HEK293 (cell line): ENCODE measurements at regions not wholly inside any gene's neighbourhood (a gene's known extent, or its start where the extent isn't known, plus 50 kb on each side); places are given as distances from the start of the nearest gene placed in this dataset.

Source experiments
- CTCF ChIA-PET: fragments of 350-600 bp; formaldehyde crosslinking; extraction: SDS; loops from one replicate; lab custom pipeline; 2021; ENCODE audit warnings: antibody characterized with exemption; lab: Yijun Ruan, JAX
- POLR2A ChIA-PET: fragments of 300-600 bp; formaldehyde crosslinking; extraction: SDS; loops from one replicate; lab custom pipeline; 2020; ENCODE audit warnings: antibody characterized with exemption, inconsistent platforms; lab: Yijun Ruan, JAX
- H3K27ac ChIP-seq: fragments of 200-500 bp; sonication (Bioruptor generic); 2 replicates; pipeline ENCODE4 v1.5.1; 2014; ENCODE audit warnings: low read depth, low read length, control low read depth, inconsistent platforms; ENCODE audit errors: extremely low read depth
- H3K36me3 ChIP-seq, 2 experiments: fragments of 200-500 bp in 1 of 2; sonication (Bioruptor generic) in 1 of 2; 1 replicate in 1 of 2; 2 replicates in 1 of 2; pipeline ENCODE4 v1.5.1; 2014 to 2017; ENCODE audit warnings: inconsistent platforms in 2 of 2, low read length in 2 of 2; ENCODE audit not compliant: control insufficient read depth in 2 of 2, insufficient read depth in 1 of 2
- H3K4me1 ChIP-seq: fragments of 200-500 bp; sonication (Bioruptor generic); 2 replicates; pipeline ENCODE4 v1.5.1; 2014; ENCODE audit warnings: mild to moderate bottlenecking, low read length, inconsistent platforms; ENCODE audit not compliant: control insufficient read depth, insufficient read depth
- H3K4me3 ChIP-seq: 2 replicates; pipeline ENCODE4 v1.5.1; 2011; ENCODE audit warnings: low read depth, mild to moderate bottlenecking, control low read depth, low read length, moderate library complexity
- H3K9me3 ChIP-seq: fragments of 200-500 bp; sonication (Bioruptor generic); 2 replicates; pipeline ENCODE4 v1.5.1; 2014; ENCODE audit warnings: low read depth, low read length, inconsistent platforms; ENCODE audit not compliant: control insufficient read depth, insufficient read depth
- GLIS2 ChIP-seq: fragments of 450-650 bp; formaldehyde crosslinking; IDR thresholded peaks from 2 replicates; pipeline ENCODE4 v1.5.1; 2016; ENCODE audit warnings: missing biosample characterization, missing genetic modification characterization
- HOXC10 ChIP-seq: sonication (generic); formaldehyde crosslinking; IDR thresholded peaks from 2 replicates; pipeline ENCODE4 v1.8.1; 2023; ENCODE audit warnings: mild to moderate bottlenecking, missing genetic modification reagents
- IKZF3 ChIP-seq: fragments of 450-650 bp; IDR thresholded peaks from 2 replicates; pipeline ENCODE4 v1.5.0; 2018; ENCODE audit warnings: missing biosample characterization, mild to moderate bottlenecking, missing genetic modification characterization, moderate library complexity
- KLF1 ChIP-seq: fragments of 450-650 bp; formaldehyde crosslinking; IDR thresholded peaks from 2 replicates; pipeline ENCODE4 v1.5.1; 2016; ENCODE audit warnings: missing biosample characterization, missing genetic modification characterization
- KLF16 ChIP-seq: fragments of 450-650 bp; formaldehyde crosslinking; IDR thresholded peaks from 2 replicates; pipeline ENCODE4 v1.5.1; 2017; ENCODE audit warnings: missing biosample characterization, missing genetic modification characterization
- SP2 ChIP-seq: fragments of 450-650 bp; formaldehyde crosslinking; IDR thresholded peaks from 2 replicates; pipeline ENCODE4 v1.5.1; 2016; ENCODE audit warnings: missing biosample characterization, missing genetic modification characterization
- YY2 ChIP-seq: fragments of 450-650 bp; formaldehyde crosslinking; IDR thresholded peaks from 2 replicates; pipeline ENCODE4 v1.5.1; 2016; ENCODE audit warnings: missing biosample characterization, missing genetic modification characterization
- ZEB2 ChIP-seq: fragments of 450-650 bp; formaldehyde crosslinking; IDR thresholded peaks from 2 replicates; pipeline ENCODE4 v1.5.1; 2016; ENCODE audit warnings: missing biosample characterization, missing genetic modification characterization
- ZFP41 ChIP-seq: fragments of 450-650 bp; formaldehyde crosslinking; IDR thresholded peaks from 2 replicates; pipeline ENCODE4 v1.5.1; 2016; ENCODE audit warnings: missing biosample characterization, missing genetic modification characterization, borderline replicate concordance
- ZNF16 ChIP-seq: fragments of 450-650 bp; formaldehyde crosslinking; IDR thresholded peaks from 2 replicates; pipeline ENCODE4 v1.5.1; 2016; ENCODE audit warnings: low read depth, missing biosample characterization, missing genetic modification characterization
- ZNF202 ChIP-seq: fragments of 450-650 bp; formaldehyde crosslinking; IDR thresholded peaks from 2 replicates; pipeline ENCODE4 v1.5.1; 2016; ENCODE audit warnings: missing biosample characterization, missing genetic modification characterization, borderline replicate concordance
- ZNF211 ChIP-seq: fragments of 450-650 bp; formaldehyde crosslinking; IDR thresholded peaks from 2 replicates; pipeline ENCODE4 v1.5.1; 2016; ENCODE audit warnings: low read depth, missing biosample characterization, missing genetic modification characterization
- ZNF324 ChIP-seq: fragments of 450-650 bp; formaldehyde crosslinking; IDR thresholded peaks from 2 replicates; pipeline ENCODE4 v1.5.1; 2016; ENCODE audit warnings: missing biosample characterization, missing genetic modification characterization
- ZNF473 ChIP-seq: fragments of 450-650 bp; formaldehyde crosslinking; IDR thresholded peaks from 2 replicates; pipeline ENCODE4 v1.5.1; 2017; ENCODE audit warnings: missing biosample characterization, missing genetic modification characterization
- ZNF561 ChIP-seq: fragments of 450-650 bp; IDR thresholded peaks from 2 replicates; pipeline ENCODE4 v1.5.1; 2018; ENCODE audit warnings: missing biosample characterization, missing genetic modification characterization, borderline replicate concordance
- ZNF621 ChIP-seq: fragments of 450-650 bp; formaldehyde crosslinking; IDR thresholded peaks from 2 replicates; pipeline ENCODE4 v1.5.1; 2017; ENCODE audit warnings: missing biosample characterization, missing genetic modification characterization
- ZNF623 ChIP-seq: fragments of 450-650 bp; formaldehyde crosslinking; IDR thresholded peaks from 2 replicates; pipeline ENCODE4 v1.5.1; 2016; ENCODE audit warnings: missing biosample characterization, missing genetic modification characterization
- ZNF701 ChIP-seq: fragments of 450-650 bp; formaldehyde crosslinking; IDR thresholded peaks from 2 replicates; pipeline ENCODE4 v1.5.1; 2016; ENCODE audit warnings: missing biosample characterization, missing genetic modification characterization
- ZNF76 ChIP-seq: fragments of 450-650 bp; formaldehyde crosslinking; IDR thresholded peaks from 2 replicates; pipeline ENCODE4; 2016; ENCODE audit warnings: low read depth, missing biosample characterization, missing genetic modification characterization, borderline replicate concordance
- ZNF843 ChIP-seq: fragments of 450-650 bp; formaldehyde crosslinking; IDR thresholded peaks from 2 replicates; pipeline ENCODE4 v1.5.1; 2016; ENCODE audit warnings: missing biosample characterization, missing genetic modification characterization
- TF ChIP-seq, protein P1 (sequence below): fragments of 450-650 bp; formaldehyde crosslinking; IDR thresholded peaks from 2 replicates; pipeline ENCODE4 v1.5.1; 2016; ENCODE audit warnings: missing biosample characterization, missing genetic modification characterization
- TF ChIP-seq, protein P2 (sequence below): fragments of 450-650 bp; formaldehyde crosslinking; IDR thresholded peaks from 2 replicates; pipeline ENCODE4 v1.5.1; 2016; ENCODE audit warnings: missing biosample characterization, missing genetic modification characterization, low read depth
- TF ChIP-seq, protein P3 (sequence below): fragments of 450-650 bp; formaldehyde crosslinking; IDR thresholded peaks from 2 replicates; pipeline ENCODE4 v1.5.1; 2016; ENCODE audit warnings: missing biosample characterization, missing genetic modification characterization, borderline replicate concordance
- TF ChIP-seq, protein P4 (sequence below): fragments of 450-650 bp; formaldehyde crosslinking; optimal IDR thresholded peaks from 2 replicates; pipeline ENCODE3; 2016; ENCODE audit warnings: missing biosample characterization, mild to moderate bottlenecking, missing genetic modification characterization

DNA sequence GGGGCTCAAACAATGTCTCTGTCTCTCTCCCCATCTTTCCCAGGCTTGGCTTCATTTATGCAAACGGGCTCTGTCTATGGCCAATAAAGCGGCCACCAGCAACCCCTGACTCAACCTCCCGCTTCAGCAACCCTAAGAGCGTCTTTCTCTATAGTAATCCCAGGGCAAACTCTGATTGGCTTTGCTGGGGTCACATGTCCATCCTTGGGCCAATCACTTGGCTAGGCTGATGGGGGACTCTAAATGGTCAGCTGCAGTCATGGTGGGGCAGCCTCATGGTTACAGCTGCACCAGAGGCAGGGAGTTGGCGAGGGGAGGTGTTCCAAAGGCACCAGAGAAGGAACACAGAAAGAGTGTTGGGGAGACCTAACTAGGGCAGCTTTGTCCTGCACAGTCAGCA lies 68.5 kb upstream of the BLCAP start (continued):
- TF ChIP-seq ZNF561 (tag by site-specific recombination) (no peak), ZNF211 (no peak), ZNF16 (tag by site-specific recombination) (no peak), SP2 (no peak), HOXC10 (no peak), KLF1 (no peak), ZNF701 (tag by site-specific recombination) (no peak)

DNA sequence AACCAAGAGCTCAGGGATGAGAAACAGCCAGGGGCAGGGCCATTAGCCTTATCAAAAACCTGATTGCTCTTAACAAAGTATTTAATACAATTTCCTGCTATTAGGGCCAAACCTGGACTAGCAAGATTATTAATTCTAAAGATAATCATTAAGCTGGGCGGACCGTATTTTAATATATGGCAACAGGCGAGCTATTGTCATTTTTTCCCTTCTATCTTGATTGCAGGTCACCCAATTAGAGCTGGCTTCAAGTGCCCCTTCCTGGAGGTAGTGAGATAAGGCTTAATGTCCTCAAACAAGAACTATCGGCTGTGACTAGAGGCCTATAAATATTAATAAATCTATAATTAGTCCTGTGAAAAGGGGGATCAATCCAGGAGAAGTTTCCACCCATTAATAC lies 66.0 kb upstream of the BLCAP start:
- Histone ChIP-seq H3K4me3 (no peak overlapping the region), H3K27ac (no peak overlapping the region), H3K36me3 (no peaks in the 10 kb centered on the region), H3K4me1 (no peaks in the 10 kb centered on the region), H3K9me3 (no peaks in the 10 kb centered on the region)
- POLR2A ChIA-PET = no interaction called here
- CTCF ChIA-PET = no interaction called here
- TF ChIP-seq, protein P1, sequence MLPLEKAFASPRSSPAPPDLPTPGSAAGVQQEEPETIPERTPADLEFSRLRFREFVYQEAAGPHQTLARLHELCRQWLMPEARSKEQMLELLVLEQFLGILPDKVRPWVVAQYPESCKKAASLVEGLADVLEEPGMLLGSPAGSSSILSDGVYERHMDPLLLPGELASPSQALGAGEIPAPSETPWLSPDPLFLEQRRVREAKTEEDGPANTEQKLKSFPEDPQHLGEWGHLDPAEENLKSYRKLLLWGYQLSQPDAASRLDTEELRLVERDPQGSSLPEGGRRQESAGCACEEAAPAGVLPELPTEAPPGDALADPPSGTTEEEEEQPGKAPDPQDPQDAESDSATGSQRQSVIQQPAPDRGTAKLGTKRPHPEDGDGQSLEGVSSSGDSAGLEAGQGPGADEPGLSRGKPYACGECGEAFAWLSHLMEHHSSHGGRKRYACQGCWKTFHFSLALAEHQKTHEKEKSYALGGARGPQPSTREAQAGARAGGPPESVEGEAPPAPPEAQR (tag by site-specific recombination) = no peak
- TF ChIP-seq ZFP41 (tag by site-specific recombination) = no peak
- no peak for TF ChIP-seq ZNF843 (tag by site-specific recombination)
- TF ChIP-seq ZNF473 (tag by site-specific recombination) = no peak
- no peak for TF ChIP-seq IKZF3 (tag by site-specific recombination)
- no peak for TF ChIP-seq ZNF76
- TF ChIP-seq, protein P2, sequence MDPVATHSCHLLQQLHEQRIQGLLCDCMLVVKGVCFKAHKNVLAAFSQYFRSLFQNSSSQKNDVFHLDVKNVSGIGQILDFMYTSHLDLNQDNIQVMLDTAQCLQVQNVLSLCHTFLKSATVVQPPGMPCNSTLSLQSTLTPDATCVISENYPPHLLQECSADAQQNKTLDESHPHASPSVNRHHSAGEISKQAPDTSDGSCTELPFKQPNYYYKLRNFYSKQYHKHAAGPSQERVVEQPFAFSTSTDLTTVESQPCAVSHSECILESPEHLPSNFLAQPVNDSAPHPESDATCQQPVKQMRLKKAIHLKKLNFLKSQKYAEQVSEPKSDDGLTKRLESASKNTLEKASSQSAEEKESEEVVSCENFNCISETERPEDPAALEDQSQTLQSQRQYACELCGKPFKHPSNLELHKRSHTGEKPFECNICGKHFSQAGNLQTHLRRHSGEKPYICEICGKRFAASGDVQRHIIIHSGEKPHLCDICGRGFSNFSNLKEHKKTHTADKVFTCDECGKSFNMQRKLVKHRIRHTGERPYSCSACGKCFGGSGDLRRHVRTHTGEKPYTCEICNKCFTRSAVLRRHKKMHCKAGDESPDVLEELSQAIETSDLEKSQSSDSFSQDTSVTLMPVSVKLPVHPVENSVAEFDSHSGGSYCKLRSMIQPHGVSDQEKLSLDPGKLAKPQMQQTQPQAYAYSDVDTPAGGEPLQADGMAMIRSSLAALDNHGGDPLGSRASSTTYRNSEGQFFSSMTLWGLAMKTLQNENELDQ (tag by site-specific recombination) = no peak
- TF ChIP-seq, protein P3, sequence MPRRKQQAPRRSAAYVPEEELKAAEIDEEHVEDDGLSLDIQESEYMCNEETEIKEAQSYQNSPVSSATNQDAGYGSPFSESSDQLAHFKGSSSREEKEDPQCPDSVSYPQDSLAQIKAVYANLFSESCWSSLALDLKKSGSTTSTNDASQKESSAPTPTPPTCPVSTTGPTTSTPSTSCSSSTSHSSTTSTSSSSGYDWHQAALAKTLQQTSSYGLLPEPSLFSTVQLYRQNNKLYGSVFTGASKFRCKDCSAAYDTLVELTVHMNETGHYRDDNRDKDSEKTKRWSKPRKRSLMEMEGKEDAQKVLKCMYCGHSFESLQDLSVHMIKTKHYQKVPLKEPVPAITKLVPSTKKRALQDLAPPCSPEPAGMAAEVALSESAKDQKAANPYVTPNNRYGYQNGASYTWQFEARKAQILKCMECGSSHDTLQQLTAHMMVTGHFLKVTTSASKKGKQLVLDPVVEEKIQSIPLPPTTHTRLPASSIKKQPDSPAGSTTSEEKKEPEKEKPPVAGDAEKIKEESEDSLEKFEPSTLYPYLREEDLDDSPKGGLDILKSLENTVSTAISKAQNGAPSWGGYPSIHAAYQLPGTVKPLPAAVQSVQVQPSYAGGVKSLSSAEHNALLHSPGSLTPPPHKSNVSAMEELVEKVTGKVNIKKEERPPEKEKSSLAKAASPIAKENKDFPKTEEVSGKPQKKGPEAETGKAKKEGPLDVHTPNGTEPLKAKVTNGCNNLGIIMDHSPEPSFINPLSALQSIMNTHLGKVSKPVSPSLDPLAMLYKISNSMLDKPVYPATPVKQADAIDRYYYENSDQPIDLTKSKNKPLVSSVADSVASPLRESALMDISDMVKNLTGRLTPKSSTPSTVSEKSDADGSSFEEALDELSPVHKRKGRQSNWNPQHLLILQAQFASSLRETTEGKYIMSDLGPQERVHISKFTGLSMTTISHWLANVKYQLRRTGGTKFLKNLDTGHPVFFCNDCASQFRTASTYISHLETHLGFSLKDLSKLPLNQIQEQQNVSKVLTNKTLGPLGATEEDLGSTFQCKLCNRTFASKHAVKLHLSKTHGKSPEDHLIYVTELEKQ (tag by site-specific recombination) = no peak
- no peak for TF ChIP-seq ZNF202 (tag by site-specific recombination)
- TF ChIP-seq YY2 (tag by site-specific recombination) = no peak
- TF ChIP-seq ZNF623 (tag by site-specific recombination) = no peak
- TF ChIP-seq GLIS2 (tag by site-specific recombination) = no peak
- TF ChIP-seq KLF16 (tag by site-specific recombination) = no peak
- TF ChIP-seq, protein P4, sequence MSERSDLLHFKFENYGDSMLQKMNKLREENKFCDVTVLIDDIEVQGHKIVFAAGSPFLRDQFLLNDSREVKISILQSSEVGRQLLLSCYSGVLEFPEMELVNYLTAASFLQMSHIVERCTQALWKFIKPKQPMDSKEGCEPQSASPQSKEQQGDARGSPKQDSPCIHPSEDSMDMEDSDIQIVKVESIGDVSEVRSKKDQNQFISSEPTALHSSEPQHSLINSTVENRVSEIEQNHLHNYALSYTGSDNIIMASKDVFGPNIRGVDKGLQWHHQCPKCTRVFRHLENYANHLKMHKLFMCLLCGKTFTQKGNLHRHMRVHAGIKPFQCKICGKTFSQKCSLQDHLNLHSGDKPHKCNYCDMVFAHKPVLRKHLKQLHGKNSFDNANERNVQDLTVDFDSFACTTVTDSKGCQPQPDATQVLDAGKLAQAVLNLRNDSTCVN (tag by site-specific recombination) = no peak
- TF ChIP-seq ZNF621 (tag by site-specific recombination) = no peak
- no peak for TF ChIP-seq ZNF324
- TF ChIP-seq ZEB2 (tag by site-specific recombination) = no peak
